SU-DHL-6 (cell line): ENCODE measurements at regions not wholly inside any gene's neighbourhood (a gene's known extent, or its start where the extent isn't known, plus 50 kb on each side); places are given as distances from the start of the nearest gene placed in this dataset.
"Not testable (repeated sequence)": the region's sequence is repeated elsewhere in the genome, so short reads cannot be mapped to it uniquely, and the experiment has no call there.

Experiments
- EZH2phosphoT487 ChIP-seq: fragments of 200-600 bp; sonication (generic), shearing (Covaris generic); conservative IDR thresholded peaks from 2 replicates; pipeline ENCODE4 v1.6.1; 2018; ENCODE audit warnings: mild to moderate bottlenecking, antibody characterized with exemption, low read length, moderate library complexity, mixed read lengths
- TF ChIP-seq, protein P1 (sequence below): fragments of 200-600 bp; sonication (generic); IDR thresholded peaks from one replicate; pipeline ENCODE4 v1.5.1; 2017; ENCODE audit warnings: antibody characterized with exemption, mild to moderate bottlenecking, low read length, moderate library complexity; ENCODE audit not compliant: insufficient read depth, poor library complexity, severe bottlenecking

DNA sequence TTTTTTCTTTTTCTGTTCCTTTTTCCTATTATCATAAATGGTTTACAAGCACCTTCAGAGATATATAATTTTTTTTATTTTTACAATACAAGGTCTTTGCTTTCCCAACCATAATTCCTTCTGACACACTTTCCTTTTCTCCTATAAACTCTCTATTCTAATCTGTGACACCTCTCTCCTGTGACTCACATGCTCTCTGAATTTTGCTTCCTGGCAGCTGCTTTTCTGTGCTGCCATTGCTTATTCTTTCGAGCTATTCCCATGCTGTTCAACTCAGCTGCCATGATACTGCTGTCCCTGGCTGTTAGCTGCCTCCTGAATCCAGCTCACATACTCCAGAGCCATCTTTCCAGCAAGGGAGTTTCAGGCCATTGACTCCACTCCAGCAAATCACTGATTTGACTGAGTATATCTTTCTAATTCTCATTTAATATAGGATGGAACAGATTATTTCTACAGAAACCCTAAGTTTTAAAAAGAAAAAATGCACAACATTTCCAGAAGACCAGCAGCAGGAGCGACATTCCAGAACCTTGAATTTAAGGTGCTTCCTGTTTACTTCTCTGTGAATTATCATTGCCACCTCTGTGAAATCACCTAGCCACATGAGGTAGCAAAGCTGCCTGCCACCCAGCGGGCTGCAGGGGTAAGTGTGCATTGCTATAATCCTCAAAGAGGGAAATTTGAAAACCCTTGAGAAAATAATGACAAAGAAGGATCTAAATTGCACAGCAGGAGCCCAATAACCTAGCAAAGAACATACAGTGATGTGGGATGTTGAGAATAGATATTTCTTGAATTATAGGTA is 1442.6 kb downstream of the KHDRBS2 start:
- TF ChIP-seq, protein P1, sequence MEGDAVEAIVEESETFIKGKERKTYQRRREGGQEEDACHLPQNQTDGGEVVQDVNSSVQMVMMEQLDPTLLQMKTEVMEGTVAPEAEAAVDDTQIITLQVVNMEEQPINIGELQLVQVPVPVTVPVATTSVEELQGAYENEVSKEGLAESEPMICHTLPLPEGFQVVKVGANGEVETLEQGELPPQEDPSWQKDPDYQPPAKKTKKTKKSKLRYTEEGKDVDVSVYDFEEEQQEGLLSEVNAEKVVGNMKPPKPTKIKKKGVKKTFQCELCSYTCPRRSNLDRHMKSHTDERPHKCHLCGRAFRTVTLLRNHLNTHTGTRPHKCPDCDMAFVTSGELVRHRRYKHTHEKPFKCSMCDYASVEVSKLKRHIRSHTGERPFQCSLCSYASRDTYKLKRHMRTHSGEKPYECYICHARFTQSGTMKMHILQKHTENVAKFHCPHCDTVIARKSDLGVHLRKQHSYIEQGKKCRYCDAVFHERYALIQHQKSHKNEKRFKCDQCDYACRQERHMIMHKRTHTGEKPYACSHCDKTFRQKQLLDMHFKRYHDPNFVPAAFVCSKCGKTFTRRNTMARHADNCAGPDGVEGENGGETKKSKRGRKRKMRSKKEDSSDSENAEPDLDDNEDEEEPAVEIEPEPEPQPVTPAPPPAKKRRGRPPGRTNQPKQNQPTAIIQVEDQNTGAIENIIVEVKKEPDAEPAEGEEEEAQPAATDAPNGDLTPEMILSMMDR: not testable (repeated sequence)
- TF ChIP-seq EZH2phosphoT487: not testable (repeated sequence)
